GM19239 (cell line): ENCODE measurements at regions not wholly inside any gene's neighbourhood (a gene's known extent, or its start where the extent isn't known, plus 50 kb on each side); places are given as distances from the start of the nearest gene placed in this dataset.
A peak's percentile ranks its signal among the peaks of the same experiment; 100 is the strongest.

ENCODE experiments used
- DNase-seq: peaks from one replicate; pipeline ENCODE4 v3.0.0; 2011; ENCODE audit warnings: low spot score; ENCODE audit not compliant: insufficient read length
- FAIRE-seq: peaks from 2 replicates; lab custom pipeline; 2011; peaks lifted over from hg19 to GRCh38; lab: Jason Lieb, UNC

DNA sequence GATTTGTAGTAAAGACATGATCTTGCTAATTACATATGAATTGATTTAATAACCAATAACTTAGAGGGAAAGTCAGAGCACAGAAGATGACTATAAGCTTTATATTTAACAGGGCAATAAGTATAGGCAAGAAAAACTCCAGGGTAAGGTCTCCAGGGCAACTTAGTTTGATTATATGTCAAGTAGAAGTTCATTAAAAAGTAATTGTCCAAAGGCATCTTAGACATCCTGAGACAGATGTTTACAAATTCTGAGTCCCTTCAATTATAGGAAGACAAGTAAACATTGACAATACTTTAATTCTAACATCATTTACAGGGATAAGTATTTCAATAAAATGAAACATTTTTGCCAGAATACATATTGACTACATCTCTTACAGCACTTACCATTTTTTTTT lies 416.0 kb downstream of the RAP2B start:
- no peak for FAIRE-seq
- no peak for DNase-seq

DNA sequence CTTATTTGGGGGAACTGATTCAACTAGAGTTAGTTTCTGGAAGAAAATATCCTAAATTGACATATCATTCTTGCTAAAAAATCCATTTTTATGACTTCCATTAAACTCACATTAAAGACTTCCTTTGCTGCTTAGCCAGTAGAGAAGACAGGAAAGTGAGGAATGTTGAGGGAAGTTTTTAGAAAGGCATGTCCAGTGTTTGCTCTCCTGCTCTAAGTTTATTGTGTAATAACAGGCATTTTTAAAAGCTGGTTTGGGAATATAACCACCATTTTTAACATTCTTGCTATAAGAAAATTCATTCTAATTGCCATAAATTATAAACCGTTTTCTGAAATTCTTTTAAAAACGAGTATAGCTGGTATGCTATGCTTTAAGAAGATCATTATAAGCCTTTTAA lies 428.0 kb downstream of the RAP2B start:
- FAIRE-seq, result no peak
- DNase-seq, result no peak

DNA sequence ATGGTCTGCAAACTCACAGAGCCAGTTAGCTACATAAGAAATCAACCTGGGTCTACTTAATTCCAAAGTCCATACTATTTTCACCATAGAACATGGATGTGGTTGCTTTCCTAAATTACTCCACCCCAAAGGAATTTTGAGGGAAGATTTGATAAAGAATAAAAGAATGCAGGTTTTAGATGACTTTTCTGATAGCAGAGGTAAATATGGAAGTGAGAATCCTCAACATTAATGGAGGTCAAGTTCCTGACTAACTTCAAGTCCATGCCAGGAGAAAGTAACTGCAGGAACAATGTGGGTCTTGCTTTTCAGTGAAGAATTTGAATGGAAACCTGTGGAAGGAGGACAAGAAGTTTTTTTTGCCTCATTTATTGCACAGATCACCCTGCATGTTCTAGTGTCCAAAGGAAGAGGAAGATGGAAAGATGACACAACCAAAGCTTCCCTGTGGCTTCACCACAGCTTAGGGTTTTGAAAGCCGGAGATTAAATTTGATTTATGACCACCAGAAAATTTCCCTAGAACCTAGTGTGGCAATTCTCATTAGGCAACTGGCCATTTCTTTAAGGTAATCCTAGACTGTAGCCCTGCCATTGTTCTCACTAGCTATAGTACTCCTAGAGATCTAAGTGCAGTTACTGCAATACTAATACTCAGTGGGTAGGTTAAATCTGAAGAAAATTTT lies 429.7 kb downstream of the RAP2B start:
- no peak for DNase-seq
- FAIRE-seq, result no peak

DNA sequence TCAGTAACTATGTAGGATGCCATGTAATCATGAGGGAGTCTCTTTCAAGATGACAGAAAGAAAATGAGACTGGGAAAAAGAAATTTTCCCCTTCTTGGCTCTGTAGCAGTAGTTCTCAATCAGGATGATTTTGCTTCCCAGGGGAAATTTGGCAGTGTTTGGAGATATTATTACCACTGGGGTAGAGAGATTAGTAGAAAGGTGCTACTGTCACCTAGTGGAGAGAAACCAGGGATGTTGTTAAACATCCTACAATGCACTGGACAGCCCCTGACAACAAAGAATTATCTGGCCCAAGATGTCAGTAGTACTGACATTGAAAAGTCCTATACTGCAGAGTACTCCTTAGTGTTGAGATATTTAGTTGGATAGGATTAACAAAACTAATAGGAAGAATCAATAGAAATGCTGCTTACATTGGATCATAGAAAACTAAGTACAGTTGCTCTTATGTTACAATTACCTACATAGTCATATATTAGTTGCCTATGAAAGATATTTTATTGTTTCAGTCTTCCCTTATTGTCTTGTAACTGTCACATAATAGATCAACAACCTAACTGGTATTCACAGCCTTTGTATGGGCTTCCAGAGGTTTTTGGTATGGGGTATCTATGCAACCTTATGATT lies 433.3 kb downstream of the RAP2B start:
- DNase-seq, result no peak

DNA sequence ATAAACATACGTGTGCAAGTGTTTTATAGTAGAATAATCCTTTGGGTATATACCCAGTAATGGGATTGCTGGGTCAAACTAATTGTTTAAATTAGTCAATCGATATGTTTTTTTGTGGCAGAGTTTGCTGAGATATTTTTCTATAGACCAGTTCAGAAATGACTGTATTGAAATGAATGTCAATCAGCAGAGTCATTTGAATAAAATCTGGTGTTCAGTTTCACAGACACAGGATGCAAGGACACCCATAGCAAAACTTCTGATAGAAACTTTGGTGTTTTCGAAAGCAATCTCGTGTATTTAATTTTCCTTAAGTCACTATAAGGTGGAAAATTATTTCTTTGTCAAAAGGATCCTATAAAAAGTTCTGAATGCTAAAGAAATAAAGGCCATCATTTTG lies 434.4 kb downstream of the RAP2B start:
- no peak for DNase-seq
- FAIRE-seq, result no peak

More for the DNA sequence above, 433.3 kb downstream of the RAP2B start:
- FAIRE-seq, result no peak

DNA sequence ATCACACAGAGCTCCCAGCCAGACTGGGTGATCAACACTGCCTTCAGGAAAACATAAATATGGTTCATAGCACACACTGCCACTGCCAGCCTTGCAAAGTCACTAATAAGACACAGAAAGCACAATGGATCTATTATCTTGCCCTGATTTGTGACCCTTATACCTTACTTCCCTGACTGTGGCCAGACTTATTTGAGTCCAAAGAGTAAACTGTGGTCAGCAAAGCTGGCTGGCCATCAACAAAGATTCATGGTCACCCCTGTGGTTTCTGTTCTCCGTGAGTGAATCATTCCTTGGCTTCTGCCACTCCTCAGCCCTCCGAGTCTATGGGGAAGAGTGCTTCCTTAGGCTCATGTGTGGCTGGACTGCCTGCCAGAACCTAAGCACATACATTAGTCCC lies 437.7 kb downstream of the RAP2B start:
- DNase-seq, result no peak
- no peak for FAIRE-seq

DNA sequence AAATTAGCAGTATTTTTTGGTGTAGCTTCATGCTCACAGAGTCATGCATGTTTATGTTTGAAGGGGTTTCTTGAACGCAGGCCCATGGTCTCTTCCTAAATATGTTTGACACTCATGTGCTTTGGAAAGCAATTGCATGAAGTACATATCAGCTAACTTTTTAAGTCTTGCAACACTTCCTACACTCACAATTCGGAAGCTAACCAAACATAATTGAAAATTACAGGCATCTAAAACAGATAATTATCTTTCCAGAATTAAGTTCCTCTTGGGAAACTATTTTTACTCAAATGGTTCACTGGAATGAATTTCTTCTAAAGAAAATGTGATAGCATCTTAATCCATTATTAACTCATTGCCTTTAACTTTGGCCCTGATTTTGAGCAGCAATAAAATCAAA lies 438.9 kb downstream of the RAP2B start:
- DNase-seq (no peak), FAIRE-seq (no peak)

DNA sequence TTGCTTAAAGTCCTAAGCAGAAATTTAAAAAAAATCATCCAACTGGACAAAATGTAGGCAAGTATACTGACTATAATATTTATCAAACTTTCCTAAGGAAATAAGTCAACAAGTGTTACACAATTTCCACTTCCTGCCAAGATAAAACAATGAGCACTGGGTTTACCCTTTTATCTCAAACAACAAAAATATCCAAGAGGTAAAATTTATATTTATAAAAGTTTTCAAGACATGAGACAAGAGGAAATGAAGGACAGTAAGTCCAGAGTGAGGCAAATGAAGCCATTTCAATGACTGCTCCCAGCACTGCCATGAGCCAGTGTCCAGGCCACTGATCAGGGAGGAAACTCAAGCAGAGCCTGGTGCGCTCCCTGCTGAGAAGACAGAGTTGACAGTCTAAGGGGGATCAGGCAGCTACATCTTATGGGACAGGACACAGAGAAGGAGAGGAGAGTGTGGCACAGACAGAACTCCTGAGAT lies 439.4 kb downstream of the RAP2B start:
- FAIRE-seq, result no peak
- DNase-seq, result no peak

DNA sequence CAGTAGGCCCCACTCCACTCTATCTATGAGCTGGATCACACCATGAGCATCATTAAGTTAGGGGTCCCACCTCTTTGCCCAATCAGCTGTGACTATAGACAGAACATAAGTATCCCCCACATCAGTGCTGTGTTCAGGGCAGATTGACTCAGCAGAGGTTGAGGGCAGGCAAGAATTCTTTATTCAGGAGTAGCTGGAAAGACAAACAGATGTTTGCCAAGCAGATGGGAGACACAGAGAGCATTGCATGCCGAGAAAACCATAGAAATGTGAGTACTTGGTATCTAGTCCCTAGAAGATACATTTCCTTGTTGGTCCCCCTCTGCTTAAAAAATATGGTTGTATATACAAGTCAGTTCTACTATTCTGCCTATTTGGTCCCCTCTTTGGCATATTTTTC lies 440.8 kb downstream of the RAP2B start:
- DNase-seq, result no peak
- FAIRE-seq, result no peak

DNA sequence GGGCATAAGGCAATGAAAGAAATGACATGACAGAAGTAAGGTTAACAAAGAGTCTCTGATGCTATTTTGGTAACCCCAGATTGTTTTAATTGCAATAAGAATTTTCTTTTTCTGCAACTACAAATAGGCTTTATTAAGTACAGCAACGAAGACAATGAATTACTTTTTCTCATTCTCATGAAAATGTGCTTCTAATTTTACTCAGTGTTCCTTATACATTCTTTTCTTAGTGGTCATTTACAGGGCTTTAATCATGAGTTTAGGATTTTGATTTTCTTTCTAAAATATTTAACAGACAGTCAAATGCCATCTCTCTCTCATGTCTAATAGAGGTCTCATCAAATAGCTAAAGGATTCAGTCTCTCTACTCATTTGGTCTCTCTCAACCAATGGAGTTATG lies 452.1 kb downstream of the RAP2B start:
- no peak for DNase-seq
- FAIRE-seq, result no peak

DNA sequence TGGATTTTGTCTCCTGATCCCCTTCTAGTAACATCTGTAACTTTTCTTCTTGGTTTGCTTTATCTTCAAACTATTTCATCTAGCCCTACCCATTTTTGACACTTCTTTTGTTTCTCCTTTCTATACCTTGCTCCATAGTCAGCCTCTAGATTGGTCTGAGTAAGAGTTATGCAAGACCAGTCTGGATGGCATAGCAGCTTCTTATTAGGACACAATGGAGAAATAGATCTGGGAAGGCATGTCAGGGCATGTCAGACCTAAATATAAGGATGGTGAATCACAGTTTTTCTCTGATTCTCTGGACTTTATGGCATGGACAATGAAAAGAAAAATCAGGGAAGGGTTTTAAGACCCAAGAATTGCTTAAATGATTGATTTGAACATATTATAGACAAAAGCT lies 452.5 kb downstream of the RAP2B start:
- FAIRE-seq, result no peak
- DNase-seq, result no peak

DNA sequence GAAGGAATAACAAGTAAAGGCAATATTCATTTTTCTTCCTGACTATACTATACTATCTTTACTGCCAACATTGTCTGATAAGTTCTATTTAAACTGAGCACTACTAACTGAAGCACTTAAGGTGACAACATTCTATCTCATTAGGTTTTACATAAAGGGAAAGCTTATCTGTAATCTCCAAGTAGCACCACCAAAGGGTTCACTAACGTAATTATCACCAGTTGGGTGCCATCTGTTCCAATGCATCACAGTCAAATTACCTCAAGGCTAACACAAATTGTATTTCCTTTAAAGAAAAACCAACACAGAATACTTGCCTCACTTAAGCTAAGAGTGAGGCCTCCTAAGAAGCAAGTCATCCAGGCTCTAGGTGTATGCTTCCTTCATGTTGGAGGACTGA lies 453.8 kb downstream of the RAP2B start:
- DNase-seq (no peak), FAIRE-seq (no peak)

DNA sequence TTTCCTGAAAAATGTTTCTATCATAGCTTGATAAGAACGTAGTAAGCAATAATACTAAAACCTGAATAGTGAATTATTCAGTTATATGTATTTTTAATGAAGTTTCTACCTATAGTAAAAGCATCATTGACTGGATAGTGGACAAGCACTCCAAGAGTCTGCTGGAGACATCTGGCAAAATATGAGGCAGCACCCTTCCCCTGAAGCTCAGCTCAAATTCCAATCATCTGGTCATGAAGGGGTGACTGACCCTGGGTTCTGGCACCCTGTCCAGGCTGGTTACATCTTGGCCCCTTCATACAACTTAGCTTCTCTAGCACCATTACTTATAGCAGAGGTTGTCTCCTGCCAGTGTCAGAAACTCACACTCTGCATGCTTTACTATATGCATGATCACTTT lies 455.4 kb downstream of the RAP2B start:
- DNase-seq, result no peak
- peak; percentile 18 for FAIRE-seq

DNA sequence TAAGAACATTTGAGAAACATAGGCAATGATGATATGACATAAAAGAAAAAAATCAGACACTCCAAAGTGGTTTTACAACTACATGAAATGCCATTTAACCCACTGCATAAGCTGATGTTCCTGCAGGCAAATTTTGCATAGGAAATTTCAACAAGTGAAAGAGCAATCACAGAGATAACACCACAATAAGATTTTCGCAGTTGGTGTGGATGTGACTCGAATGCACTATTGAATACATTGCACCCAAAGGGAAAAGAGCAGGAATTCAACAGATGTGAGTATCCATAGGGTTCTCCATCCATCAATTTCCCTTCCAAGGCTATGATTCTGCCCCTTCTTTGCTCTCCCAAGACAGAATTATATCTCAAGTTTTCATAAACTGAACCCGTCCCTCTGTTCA lies 456.1 kb downstream of the RAP2B start:
- DNase-seq (no peak), FAIRE-seq (no peak)

DNA sequence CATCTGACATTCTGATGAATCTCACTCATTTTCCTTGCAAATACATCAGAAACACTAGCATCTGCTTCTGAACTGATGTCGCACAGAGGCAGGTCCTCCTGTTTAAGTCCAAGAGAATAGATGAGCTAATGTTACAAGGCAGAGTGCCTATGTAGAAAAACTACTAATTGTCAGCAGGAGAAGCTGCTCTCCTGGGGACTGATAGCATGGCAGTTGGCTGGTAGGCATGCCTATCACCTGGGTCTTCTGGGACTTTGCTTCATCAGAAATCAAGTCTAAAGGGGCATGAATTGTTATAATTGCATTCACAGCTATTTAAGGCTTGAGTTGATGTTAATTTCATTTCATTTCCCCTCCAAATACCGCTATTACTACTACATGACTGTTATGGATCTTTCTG lies 457.2 kb downstream of the RAP2B start:
- FAIRE-seq (no peak), DNase-seq (no peak)

DNA sequence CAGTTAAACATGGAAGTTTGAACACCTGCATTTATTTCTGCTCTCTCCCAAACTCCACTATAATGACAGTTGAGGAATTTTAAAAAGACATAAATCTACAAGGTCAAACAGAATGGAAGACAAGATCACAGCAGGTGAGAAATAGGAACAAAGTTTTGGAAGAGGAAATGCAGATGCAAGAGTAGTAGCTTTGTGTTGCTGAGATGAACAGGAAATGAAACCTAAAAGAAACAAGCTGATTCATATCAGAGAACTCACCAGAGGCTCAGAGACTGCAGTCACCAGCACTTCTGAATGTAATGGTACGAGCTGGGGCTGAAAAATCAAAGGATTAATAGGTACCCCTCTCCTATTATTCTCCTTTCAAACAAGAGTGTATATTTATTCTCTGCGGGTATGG lies 459.9 kb downstream of the RAP2B start:
- peak; percentile 82 for FAIRE-seq

DNA sequence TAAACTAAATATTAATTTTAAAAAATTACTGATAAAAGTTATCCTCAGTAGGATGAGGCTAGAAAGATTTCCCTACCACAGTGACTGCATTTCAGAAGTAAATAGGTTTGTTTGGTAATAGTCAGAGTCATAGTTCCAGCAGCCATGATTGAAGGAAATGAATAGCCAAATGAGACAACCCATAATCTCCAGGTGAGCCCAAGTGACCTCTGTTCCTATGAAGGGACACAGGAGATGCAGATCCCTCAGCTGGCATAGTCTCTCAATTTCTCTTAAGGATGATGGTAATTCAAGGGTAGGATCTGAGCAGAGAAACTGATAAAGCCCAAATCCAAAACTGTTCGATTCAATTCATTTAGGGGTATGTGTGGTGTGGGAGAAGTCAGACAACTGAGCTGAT lies 461.8 kb downstream of the RAP2B start:
- no peak for FAIRE-seq
- no peak for DNase-seq

More for the DNA sequence above, 459.9 kb downstream of the RAP2B start:
- DNase-seq, result peak; percentile 20

DNA sequence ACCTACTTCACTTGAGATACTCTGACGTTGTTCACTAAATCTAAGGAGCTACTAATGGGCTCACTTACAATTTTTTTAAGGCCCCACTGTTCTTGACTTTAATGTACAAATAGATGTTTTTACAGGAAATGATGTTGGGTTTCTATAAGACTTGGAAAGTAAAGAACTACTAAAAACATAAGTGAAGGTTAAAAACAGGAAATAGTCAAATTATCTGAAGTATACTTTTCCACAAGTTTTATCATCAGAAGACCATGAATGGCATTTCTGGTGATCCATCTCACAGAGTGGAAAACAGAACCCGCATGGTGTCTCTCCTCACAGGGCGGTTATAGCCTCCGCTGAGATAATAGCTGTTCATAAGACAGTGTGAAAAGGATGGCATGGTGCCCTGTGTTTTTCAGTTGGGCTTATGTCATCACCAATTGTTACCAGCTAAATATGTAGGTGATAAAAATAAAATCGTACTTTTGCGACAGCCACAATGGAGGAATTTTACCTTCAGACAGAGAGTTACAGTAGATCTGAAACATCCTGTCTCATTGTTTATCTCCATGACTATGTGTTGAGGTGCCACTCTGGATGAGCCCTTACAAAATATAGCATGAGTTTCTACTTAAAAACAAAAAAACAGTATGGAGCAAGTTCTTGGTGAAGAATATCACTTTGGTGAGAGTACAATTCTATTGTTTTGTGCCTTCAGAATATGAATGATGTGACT lies 462.4 kb downstream of the RAP2B start:
- no peak for DNase-seq
- no peak for FAIRE-seq

DNA sequence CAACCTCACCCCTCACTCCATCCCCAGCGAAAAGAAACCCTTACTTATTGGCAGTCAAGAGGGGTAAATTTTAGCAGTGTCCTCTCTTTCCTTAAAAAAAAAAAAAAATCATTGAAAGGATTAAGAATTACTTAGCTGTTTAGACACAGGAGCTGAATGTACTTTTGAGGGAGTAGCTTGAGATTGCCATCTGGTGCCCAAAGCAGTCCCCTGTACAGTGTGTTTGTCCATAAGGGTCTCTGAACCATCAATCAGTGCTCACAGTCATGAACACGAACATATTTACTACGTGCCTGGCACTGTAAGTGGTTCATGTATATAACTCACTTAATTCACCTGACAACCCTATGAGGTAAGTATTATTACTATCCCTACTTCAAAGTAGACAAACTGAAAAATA lies 463.5 kb downstream of the RAP2B start:
- no peak for FAIRE-seq
- no peak for DNase-seq

DNA sequence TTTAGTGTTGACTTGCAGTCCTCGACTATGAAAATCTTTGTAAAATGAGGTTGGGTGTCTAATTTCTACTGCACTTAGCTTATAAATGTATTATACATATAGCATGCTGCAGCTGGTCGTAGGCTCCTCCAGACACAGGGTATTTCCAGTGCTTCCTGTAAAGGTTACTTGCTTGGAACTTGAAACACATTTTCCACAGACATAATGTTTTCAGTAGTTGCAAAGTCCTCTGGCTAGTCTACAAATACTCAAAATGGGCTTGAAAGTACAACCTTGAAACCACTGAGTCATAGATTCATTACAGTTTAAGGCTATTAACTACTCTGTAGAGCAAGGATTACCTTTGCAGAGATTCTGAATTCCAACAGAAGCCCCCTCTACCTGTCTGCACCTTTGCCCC lies 464.1 kb downstream of the RAP2B start:
- no peak for DNase-seq
- no peak for FAIRE-seq

DNA sequence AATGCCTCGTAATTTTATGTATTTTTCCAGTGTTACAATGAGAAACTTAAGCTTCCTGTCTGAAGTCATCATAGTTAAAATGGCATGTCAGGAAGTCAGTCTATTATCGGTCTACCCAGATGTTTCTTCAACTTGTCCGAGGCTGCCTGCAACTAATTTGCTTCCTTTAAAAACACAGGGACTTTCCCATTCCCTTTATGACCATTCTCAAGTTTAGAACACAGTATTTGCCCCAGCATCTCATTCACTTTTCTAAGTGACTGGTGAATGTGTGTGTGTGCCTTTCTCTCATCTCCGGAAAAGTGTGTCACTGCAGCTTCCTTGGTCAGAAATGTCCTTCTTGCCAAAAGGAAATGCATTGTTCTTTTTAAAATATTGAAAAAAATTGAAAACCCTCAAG lies 466.6 kb downstream of the RAP2B start:
- FAIRE-seq (peak; percentile 83), DNase-seq (no peak)
